CD14-positive monocyte (primary cell): ENCODE measurements at regions not wholly inside any gene's neighbourhood (a gene's known extent, or its start where the extent isn't known, plus 50 kb on each side); places are given as distances from the start of the nearest gene placed in this dataset. TPM values are rescaled to one million over a fixed set of nuclear protein-coding genes. Genes with fewer than 3 reads are reported as not detected.

ENCODE experiments used
- DNase-seq, 3 donors: peaks; one replicate each; pipeline ENCODE4 v3.0.0-alpha.2; 2011 to 2022
- H2AFZ ChIP-seq: 2 replicates; pipeline ENCODE4 v1.6.0; 2012; ENCODE audit warnings: mild to moderate bottlenecking, low read depth, low read length, inconsistent platforms; ENCODE audit not compliant: insufficient read depth, poor library complexity, severe bottlenecking
- H3K27ac ChIP-seq, 2 donors: 1 replicate in 1 of 2; 2 replicates in 1 of 2; pipeline ENCODE4 v1.5.1; 2012 to 2013; ENCODE audit warnings: low read length in 2 of 2, control low read depth in 1 of 2, inconsistent platforms in 1 of 2, low read depth in 1 of 2, mild to moderate bottlenecking in 1 of 2
- H3K27me3 ChIP-seq, 2 donors: one replicate each; pipeline versions ENCODE4 v1.6.0 to v1.6.1; 2011 to 2013; ENCODE audit warnings: low read length in 2 of 2; ENCODE audit not compliant: control insufficient read depth in 2 of 2, insufficient read depth in 2 of 2
- H3K36me3 ChIP-seq, 2 donors: replicated peaks in 1 of 2; 1 replicate in 1 of 2; 2 replicates in 1 of 2; pipeline versions ENCODE4 v1.5.1 to v1.6.1; 2012 to 2013; ENCODE audit warnings: low read length in 2 of 2, control low read depth in 1 of 2, inconsistent platforms in 1 of 2, mild to moderate bottlenecking in 1 of 2; ENCODE audit not compliant: insufficient read depth in 2 of 2, control insufficient read depth in 1 of 2
- H3K4me1 ChIP-seq, 2 donors: 1 replicate in 1 of 2; 2 replicates in 1 of 2; pipeline versions ENCODE4 v1.5.1 to v1.6.1; 2012 to 2013; ENCODE audit warnings: low read length in 2 of 2, control low read depth in 1 of 2, inconsistent platforms in 1 of 2, mild to moderate bottlenecking in 1 of 2, moderate library complexity in 1 of 2; ENCODE audit not compliant: insufficient read depth in 2 of 2, control insufficient read depth in 1 of 2
- H3K4me2 ChIP-seq: replicated peaks from 2 replicates; pipeline ENCODE3; 2012; ENCODE audit warnings: low read length, moderate library complexity, mild to moderate bottlenecking; ENCODE audit not compliant: poor library complexity, severe bottlenecking; ENCODE audit errors: extremely low read depth
- H3K4me3 ChIP-seq, 3 experiments: fragments of 200-600 bp in 1 of 3; sonication (generic) in 1 of 3; replicated peaks in 1 of 3; 1 replicate in 2 of 3; 2 replicates in 1 of 3; pipeline ENCODE4 v1.5.1; 2011 to 2013; ENCODE audit warnings: low read length in 3 of 3, mild to moderate bottlenecking in 3 of 3, control low read depth in 2 of 3, low read depth in 2 of 3, inconsistent platforms in 1 of 3, moderate library complexity in 1 of 3
- H3K79me2 ChIP-seq: 2 replicates; pipeline ENCODE4 v1.6.0; 2012; ENCODE audit warnings: mild to moderate bottlenecking, control low read depth, inconsistent platforms, low read length, moderate library complexity; ENCODE audit not compliant: insufficient read depth
- H3K9ac ChIP-seq: 2 replicates; pipeline ENCODE4 v1.6.0; 2017; ENCODE audit warnings: low read length, mild to moderate bottlenecking; ENCODE audit not compliant: insufficient read depth, poor library complexity, severe bottlenecking
- H3K9me3 ChIP-seq, 2 donors: replicated peaks in 1 of 2; 1 replicate in 1 of 2; 2 replicates in 1 of 2; pipeline versions ENCODE4 v1.5.1 to v1.6.1; 2012 to 2013; ENCODE audit warnings: low read length in 2 of 2, control low read depth in 1 of 2; ENCODE audit not compliant: control insufficient read depth in 1 of 2, insufficient read depth in 1 of 2
- H4K20me1 ChIP-seq: 2 replicates; pipeline ENCODE4 v1.6.0; 2012; ENCODE audit warnings: mild to moderate bottlenecking, low read length, control low read depth, moderate library complexity; ENCODE audit not compliant: insufficient read depth
- H3K27ac Mint-ChIP-seq, 7 donors: one replicate each; pipeline ENCODE4 v1.8.0; 2020; ENCODE audit warnings: mild to moderate bottlenecking in 7 of 7, mixed read lengths in 7 of 7, moderate library complexity in 6 of 7, inconsistent platforms in 2 of 7
- H3K27me3 Mint-ChIP-seq, 3 donors: one replicate each; pipeline ENCODE4 v1.8.0; 2021 to 2022; ENCODE audit warnings: low read depth in 3 of 3, mild to moderate bottlenecking in 3 of 3, mixed read lengths in 3 of 3, moderate library complexity in 3 of 3, inconsistent platforms in 1 of 3
- H3K36me3 Mint-ChIP-seq, 2 donors: one replicate each; pipeline ENCODE4 v1.8.0; 2020; ENCODE audit warnings: mixed read lengths in 2 of 2, inconsistent platforms in 1 of 2, mild to moderate bottlenecking in 1 of 2
- H3K4me1 Mint-ChIP-seq: one replicate; pipeline ENCODE4 v1.8.0; 2020; ENCODE audit warnings: mild to moderate bottlenecking, mixed read lengths
- H3K4me3 Mint-ChIP-seq, 2 donors: one replicate each; pipeline ENCODE4 v1.8.0; 2020; ENCODE audit warnings: mild to moderate bottlenecking in 2 of 2, mixed read lengths in 2 of 2, moderate library complexity in 1 of 2
- H3K9me3 Mint-ChIP-seq, 7 donors: one replicate each; pipeline ENCODE4 v1.8.0; 2020 to 2022; ENCODE audit warnings: mixed read lengths in 7 of 7, mild to moderate bottlenecking in 6 of 7, moderate library complexity in 6 of 7, inconsistent platforms in 2 of 7
- CTCF ChIP-seq: fragments of 200-600 bp; IDR thresholded peaks from one replicate; pipeline ENCODE4 v1.8.0; 2022; ENCODE audit warnings: antibody characterized with exemption, mild to moderate bottlenecking
- WGBS: methylation state at CpG from one replicate; pipeline ENCODE4 v1.1.5; 2013; ENCODE audit warnings: missing lambda C conversion rate; ENCODE audit not compliant: insufficient coverage; 5-methylcytosine and 5-hydroxymethylcytosine counted together
- intact Hi-C, 2 donors: fragments of 100-400 bp; cut with micrococcal nuclease; formaldehyde crosslinking; loops; one replicate each; pipeline versions ENCODE4 v1.15.0 to v1.15.1; 2023
- small RNA-seq: library from RNA; depleted of rRNA; stranded (forward); fragments of <200 nt; gene quantifications from one replicate; pipeline ENCODE3, GENCODE V24; 2012; ENCODE audit warnings: low read depth; ENCODE audit not compliant: insufficient read length

- intact Hi-C loops, result no loop called here
- no peak for TF ChIP-seq CTCF
- H3K27ac Mint-ChIP-seq, result no peak overlapping the region
These were observed 297.9 kb downstream of the SHANK2 start for GRCh38 chr11:70954471-70954870.

More at GRCh38 chr11:70954471-70954870, 297.9 kb downstream of the SHANK2 start:
- 91% methylated on average over 9 of the region's 10 CpGs for WGBS
- Mint-ChIP-seq H3K27me3 (no peaks in the 10 kb centered on the region), H3K36me3 (no peaks in the 10 kb centered on the region), H3K4me1 (no peaks in the 10 kb centered on the region), H3K9me3 (peaks cover 6 to 33% (median 15%) of the 10 kb centered on the region in 7 donors), H3K4me3 (no peak overlapping the region)
- Histone ChIP-seq H3K4me1 (no peaks in the 10 kb centered on the region), H3K27ac (no peak overlapping the region), H3K36me3 (no peaks in the 10 kb centered on the region), H4K20me1 (no peaks in the 10 kb centered on the region), H3K27me3 (no peaks in the 10 kb centered on the region), H3K9me3 (peaks cover 8 to 17% of the 10 kb centered on the region in 2 donors), H2AFZ (no peak overlapping the region), H3K79me2 (no peaks in the 10 kb centered on the region), H3K4me3 (no peak overlapping the region), H3K9ac (no peak overlapping the region), H3K4me2 (no peak overlapping the region)
- no peak for DNase-seq

Small RNA genes lying in the stretch of these regions (small RNA-seq; reads per million reads assigned to genes)
- gene MIR3664 (not detected), gene RF00019 (not detected)
